ENCODE measurements at regions not wholly inside any gene's neighbourhood (a gene's known extent, or its start where the extent isn't known, plus 50 kb on each side); places are given as distances from the start of the nearest gene placed in this dataset.

DNA sequence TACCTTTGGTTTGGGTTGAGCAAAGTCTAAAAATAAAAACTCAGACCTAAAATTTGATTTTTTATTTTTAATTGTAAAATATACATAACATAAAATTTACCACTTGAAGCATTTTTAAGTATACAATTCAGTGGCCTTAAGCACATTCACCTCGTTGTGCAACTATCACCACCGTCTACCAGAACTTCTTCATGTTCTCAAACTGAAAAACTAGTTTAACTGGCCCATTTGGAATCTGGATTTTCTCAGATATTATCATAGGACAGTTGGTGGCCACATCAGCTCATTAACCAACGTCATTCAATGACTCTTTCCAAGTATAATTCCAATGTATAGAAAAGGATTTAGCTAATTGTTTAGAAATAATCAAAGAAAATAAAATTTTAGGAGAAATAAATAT is 319.3 kb downstream of the TLE1 start:
- Histone ChIP-seq H3K27ac (ENCODE audit: extremely low read depth, low read depth, low read length) (no peak overlapping the region), H3K9me1 (ENCODE audit: control insufficient read depth, insufficient read depth, low read length) (no peaks in the 10 kb centered on the region), H3K9ac (ENCODE audit: insufficient read depth in 1 of 2, low read depth in 2 of 2, low read length in 2 of 2) (no peak overlapping the region), H3K79me2 (ENCODE audit: control insufficient read depth, insufficient read depth, low read length) (no peaks in the 10 kb centered on the region), H4K20me1 (replicated peaks; ENCODE audit: control insufficient read depth, insufficient read depth, low read length) (no peaks in the 10 kb centered on the region), H3K4me3 (no peak overlapping the region), H3K4me2 (ENCODE audit: insufficient read depth, low read length) (no peak overlapping the region), H3K4me1 (replicated peaks in 1 of 2; ENCODE audit: control insufficient read depth in 2 of 2, insufficient read depth in 2 of 2, low read length in 2 of 2) (no peaks in the 10 kb centered on the region), H3K36me3 (ENCODE audit: control insufficient read depth, insufficient read depth, low read length) (no peaks in the 10 kb centered on the region), H2AFZ (ENCODE audit: low read depth, low read length) (no peak overlapping the region), H3K27me3 (ENCODE audit: control insufficient read depth in 2 of 2, insufficient read depth in 2 of 2, low read length in 2 of 2) (no peaks in the 10 kb centered on the region), H3K9me3 (replicated peaks; ENCODE audit: control insufficient read depth, insufficient read depth, low read depth, low read length) (no peaks in the 10 kb centered on the region)
- DNase-seq (ENCODE audit: extremely low read depth in 1 of 4, low spot score in 3 of 4) (no peak), FAIRE-seq (no peak), ATAC-seq (no peak)
- in situ Hi-C loops (cut with MboI): no loop called here
- ChIA-PET POLR2A (no interaction called here), CTCF (ENCODE audit: low intra/inter-chr PET ratio) (no interaction called here)
- intact Hi-C loops (cut with micrococcal nuclease): no loop called here
- TF ChIP-seq, protein P1, sequence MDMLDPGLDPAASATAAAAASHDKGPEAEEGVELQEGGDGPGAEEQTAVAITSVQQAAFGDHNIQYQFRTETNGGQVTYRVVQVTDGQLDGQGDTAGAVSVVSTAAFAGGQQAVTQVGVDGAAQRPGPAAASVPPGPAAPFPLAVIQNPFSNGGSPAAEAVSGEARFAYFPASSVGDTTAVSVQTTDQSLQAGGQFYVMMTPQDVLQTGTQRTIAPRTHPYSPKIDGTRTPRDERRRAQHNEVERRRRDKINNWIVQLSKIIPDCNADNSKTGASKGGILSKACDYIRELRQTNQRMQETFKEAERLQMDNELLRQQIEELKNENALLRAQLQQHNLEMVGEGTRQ (CRISPR knock-in tag; IDR thresholded peaks at IDR 0.05): no peak
- TF ChIP-seq, protein P2, sequence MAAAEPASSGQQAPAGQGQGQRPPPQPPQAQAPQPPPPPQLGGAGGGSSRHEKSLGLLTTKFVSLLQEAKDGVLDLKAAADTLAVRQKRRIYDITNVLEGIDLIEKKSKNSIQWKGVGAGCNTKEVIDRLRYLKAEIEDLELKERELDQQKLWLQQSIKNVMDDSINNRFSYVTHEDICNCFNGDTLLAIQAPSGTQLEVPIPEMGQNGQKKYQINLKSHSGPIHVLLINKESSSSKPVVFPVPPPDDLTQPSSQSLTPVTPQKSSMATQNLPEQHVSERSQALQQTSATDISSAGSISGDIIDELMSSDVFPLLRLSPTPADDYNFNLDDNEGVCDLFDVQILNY (CRISPR knock-in tag; IDR thresholded peaks at IDR 0.05): no peak
- TF ChIP-seq EP300 (IDR thresholded peaks at IDR 0.05; ENCODE audit: low read length) (no peak), ZBTB1 (CRISPR knock-in tag; IDR thresholded peaks at IDR 0.05; ENCODE audit: borderline replicate concordance, low read depth) (no peak), TRIM28 (IDR thresholded peaks at IDR 0.05) (no peak), ZNF175 (CRISPR knock-in tag; IDR thresholded peaks at IDR 0.05; ENCODE audit: low read depth) (no peak), HLTF (IDR thresholded peaks at IDR 0.05) (no peak), KDM4B (IDR thresholded peaks at IDR 0.05; ENCODE audit: borderline replicate concordance in 2 of 2, low read depth in 1 of 2) (no peak), NR4A1 (CRISPR knock-in tag; IDR thresholded peaks at IDR 0.05) (no peak), NR4A1 (tag; IDR thresholded peaks at IDR 0.05) (no peak), NFE2L1 (tag; IDR thresholded peaks at IDR 0.05; ENCODE audit: borderline replicate concordance, low read depth) (no peak), ZNF444 (CRISPR knock-in tag; IDR thresholded peaks at IDR 0.05) (no peak), ZBTB7A (IDR thresholded peaks at IDR 0.05; ENCODE audit: borderline replicate concordance, control insufficient read depth, low read depth, low read length) (no peak), ZNF143 (CRISPR knock-in tag; IDR thresholded peaks at IDR 0.05) (no peak)
- no TSS peak for BruUV-seq (replicated peaks)
- WGBS (ENCODE audit: insufficient coverage, low coverage, missing lambda C conversion rate): 0% methylated on average over 3 of the region's 3 CpGs
